ENCODE measurements at regions not wholly inside any gene's neighbourhood (a gene's known extent, or its start where the extent isn't known, plus 50 kb on each side); places are given as distances from the start of the nearest gene placed in this dataset.
"Not testable (repeated sequence)": the region's sequence is repeated elsewhere in the genome, so short reads cannot be mapped to it uniquely, and the experiment has no call there.

GRCh38 chrX:124441971-124442590 is 95.7 kb downstream of the SH2D1A start:
- no peak for DNase-seq
- WGBS, 4 donors = 64 to 78% (median 69%) methylated on average over 1 of the region's 1 CpG

GRCh38 chrX:124455966-124456365 is 109.6 kb downstream of the SH2D1A start:
- Histone ChIP-seq H3K9me3 (replicated peaks in 1 of 3) (no peaks in the 10 kb centered on the region), H3K27ac (no peak overlapping the region), H3K4me3 (no peak overlapping the region), H3K4me1 (replicated peaks in 1 of 2) (no peaks in the 10 kb centered on the region), H3K27me3 (no peaks in the 10 kb centered on the region), H3K36me3 (replicated peaks in 1 of 2) (no peaks in the 10 kb centered on the region)
- TF ChIP-seq POLR2A (IDR thresholded peaks at IDR 0.05) (no peak), CTCF (IDR thresholded peaks at IDR 0.05) (no peak)
- no peak for DNase-seq
- intact Hi-C loops (cut with DNase I) = no loop called here
- 44 to 68% (median 53%) methylated on average over 1 of the region's 1 CpG for WGBS, 4 donors

More at GRCh38 chrX:124441971-124442590, 95.7 kb downstream of the SH2D1A start:
- Histone ChIP-seq H3K4me1 (replicated peaks in 1 of 2) (no peaks in the 10 kb centered on the region), H3K27ac (no peak overlapping the region), H3K9me3 (replicated peaks in 1 of 3) (no peaks in the 10 kb centered on the region), H3K36me3 (replicated peaks in 1 of 2) (no peaks in the 10 kb centered on the region), H3K4me3 (no peak overlapping the region), H3K27me3 (peaks cover 9% of the 10 kb centered on the region)
- no peak for TF ChIP-seq CTCF (IDR thresholded peaks at IDR 0.05)
- TF ChIP-seq POLR2A (IDR thresholded peaks at IDR 0.05) = no peak
- intact Hi-C loops (cut with DNase I) = no loop called here

- H3K27me3 ChIP-seq; H3K4me3 ChIP-seq; H3K9me3 ChIP-seq (replicated peaks in 1 of 3); H3K4me1 ChIP-seq (replicated peaks in 1 of 2); intact Hi-C loops (cut with DNase I); H3K36me3 ChIP-seq (replicated peaks in 1 of 2); DNase-seq; H3K27ac ChIP-seq: not testable (repeated sequence)
Measured at GRCh38 chrX:124459851-124460250, 113.5 kb downstream of the SH2D1A start.

GRCh38 chrX:124462931-124463330 is 116.6 kb downstream of the SH2D1A start:
- 71 to 93% (median 80%) methylated on average over 4 of the region's 4 CpGs for WGBS, 4 donors
- H3K9me3 ChIP-seq (replicated peaks in 1 of 3) = no peaks in the 10 kb centered on the region
- no peak overlapping the region for H3K4me3 ChIP-seq
- H3K36me3 ChIP-seq (replicated peaks in 1 of 2) = no peaks in the 10 kb centered on the region
- H3K27ac ChIP-seq = no peak overlapping the region
- H3K4me1 ChIP-seq (replicated peaks in 1 of 2) = no peaks in the 10 kb centered on the region
- H3K27me3 ChIP-seq = no peaks in the 10 kb centered on the region
- intact Hi-C loops (cut with DNase I) = no loop called here
- TF ChIP-seq POLR2A (IDR thresholded peaks at IDR 0.05) = no peak
- no peak for TF ChIP-seq CTCF (IDR thresholded peaks at IDR 0.05)
- DNase-seq = no peak

GRCh38 chrX:124467202-124467601 is 120.8 kb downstream of the SH2D1A start:
- Histone ChIP-seq H3K36me3 (replicated peaks in 1 of 2) (no peaks in the 10 kb centered on the region), H3K4me3 (no peak overlapping the region), H3K27ac (no peak overlapping the region), H3K4me1 (replicated peaks in 1 of 2) (no peaks in the 10 kb centered on the region), H3K9me3 (replicated peaks in 1 of 3) (no peaks in the 10 kb centered on the region), H3K27me3 (no peaks in the 10 kb centered on the region)
- intact Hi-C loops (cut with DNase I) = no loop called here
- DNase-seq = no peak
- WGBS, 4 donors = 53 to 68% (median 61%) methylated on average over 4 of the region's 4 CpGs
- TF ChIP-seq POLR2A (IDR thresholded peaks at IDR 0.05) (no peak), CTCF (IDR thresholded peaks at IDR 0.05) (no peak)

Measured in adrenal gland (tissue), 9 donors.